ENCODE measurements at regions not wholly inside any gene's neighbourhood (a gene's known extent, or its start where the extent isn't known, plus 50 kb on each side); places are given as distances from the start of the nearest gene placed in this dataset.

GRCh38 chr7:69411466-69411865 is 186.8 kb upstream of the AUTS2 start:
- DNase-seq (no peak), ATAC-seq (ENCODE audit: low read depth) (no peak)
- Histone ChIP-seq H2BK5ac (ENCODE audit: low read depth, low read length, poor library complexity, severe bottlenecking) (no peak overlapping the region), H3K9me1 (ENCODE audit: insufficient read depth, low read length) (no peaks in the 10 kb centered on the region), H3K18ac (ENCODE audit: low read depth, low read length) (no peak overlapping the region), H3K14ac (replicated peaks; ENCODE audit: low read depth, low read length) (no peak overlapping the region), H3K4me1 (ENCODE audit: control insufficient read depth, insufficient read depth, low read length) (no peaks in the 10 kb centered on the region), H2AK9ac (replicated peaks; ENCODE audit: low read depth, low read length, poor library complexity) (no peak overlapping the region), H3K23ac (ENCODE audit: low read depth, low read length) (no peak overlapping the region), H3K4me3 (ENCODE audit: insufficient read depth, low read depth, low read length) (no peak overlapping the region), H4K5ac (ENCODE audit: low read depth, low read length) (no peak overlapping the region), H3K27ac (ENCODE audit: insufficient read depth, low read length) (no peak overlapping the region), H3K4me2 (ENCODE audit: low read depth, low read length) (no peak overlapping the region), H3K27me3 (ENCODE audit: control insufficient read depth, insufficient read depth, low read length) (no peaks in the 10 kb centered on the region), H4K8ac (ENCODE audit: low read depth in 2 of 2, low read length in 2 of 2) (no peak overlapping the region), H2BK20ac (ENCODE audit: low read depth, low read length) (no peak overlapping the region), H2AK5ac (ENCODE audit: low read depth, low read length) (no peak overlapping the region), H3K56ac (ENCODE audit: extremely low read depth, insufficient read depth, low read length) (no peak overlapping the region), H3K36me3 (ENCODE audit: control insufficient read depth, insufficient read depth, low read length) (no peaks in the 10 kb centered on the region), H2BK120ac (ENCODE audit: low read depth, low read length) (no peak overlapping the region), H4K20me1 (ENCODE audit: insufficient read depth, low read length) (no peaks in the 10 kb centered on the region), H3K9me3 (ENCODE audit: control insufficient read depth, insufficient read depth, low read length) (peaks cover 13% of the 10 kb centered on the region), H2BK15ac (ENCODE audit: low read depth, low read length) (no peak overlapping the region), H3K79me1 (ENCODE audit: low read depth in 1 of 2, low read length in 2 of 2) (no peaks in the 10 kb centered on the region), H4K91ac (ENCODE audit: insufficient read depth, low read depth, low read length) (no peak overlapping the region), H3K4ac (ENCODE audit: low read depth, low read length) (no peak overlapping the region), H3K9ac (ENCODE audit: low read depth, low read length) (no peak overlapping the region), H2AFZ (replicated peaks; ENCODE audit: low read length, poor library complexity) (no peak overlapping the region)
- WGBS, 2 experiments (ENCODE audit: extremely low coverage in 2 of 2, insufficient read length in 1 of 2): 63% methylated on average over 3 of the region's 8 CpGs; no CpG with 5 or more reads in 1 of the 2 experiments
- ChIA-PET POLR2A (ENCODE audit: unreplicated experiment) (no interaction called here), CTCF (no interaction called here)
- dilution Hi-C loops (cut with HindIII; ENCODE audit: low sequenced_read_pairs, unreplicated experiment): no loop called here
- intact Hi-C loops (cut with micrococcal nuclease): no loop called here
- no peak for TF ChIP-seq CTCF (conservative IDR thresholded peaks at IDR 0.05; ENCODE audit: low read depth, low read length)
- no peak for TF ChIP-seq MXI1 (IDR thresholded peaks at IDR 0.05; ENCODE audit: borderline replicate concordance, low read depth, low read length)
- no peak for TF ChIP-seq NFE2L2 (IDR thresholded peaks at IDR 0.05; ENCODE audit: low read depth, low read length)
- TF ChIP-seq, protein P1, sequence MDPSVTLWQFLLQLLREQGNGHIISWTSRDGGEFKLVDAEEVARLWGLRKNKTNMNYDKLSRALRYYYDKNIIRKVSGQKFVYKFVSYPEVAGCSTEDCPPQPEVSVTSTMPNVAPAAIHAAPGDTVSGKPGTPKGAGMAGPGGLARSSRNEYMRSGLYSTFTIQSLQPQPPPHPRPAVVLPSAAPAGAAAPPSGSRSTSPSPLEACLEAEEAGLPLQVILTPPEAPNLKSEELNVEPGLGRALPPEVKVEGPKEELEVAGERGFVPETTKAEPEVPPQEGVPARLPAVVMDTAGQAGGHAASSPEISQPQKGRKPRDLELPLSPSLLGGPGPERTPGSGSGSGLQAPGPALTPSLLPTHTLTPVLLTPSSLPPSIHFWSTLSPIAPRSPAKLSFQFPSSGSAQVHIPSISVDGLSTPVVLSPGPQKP (IDR thresholded peaks at IDR 0.05; ENCODE audit: borderline replicate concordance, low read depth, low read length): no peak
- no peak for TF ChIP-seq BHLHE40 (IDR thresholded peaks at IDR 0.05; ENCODE audit: low read depth, low read length)
- no peak for TF ChIP-seq RFX5 (IDR thresholded peaks at IDR 0.05; ENCODE audit: low read depth, low read length)
- no peak for TF ChIP-seq POLR2A (IDR thresholded peaks at IDR 0.05; ENCODE audit: low read depth, low read length)
- TF ChIP-seq, protein P2, sequence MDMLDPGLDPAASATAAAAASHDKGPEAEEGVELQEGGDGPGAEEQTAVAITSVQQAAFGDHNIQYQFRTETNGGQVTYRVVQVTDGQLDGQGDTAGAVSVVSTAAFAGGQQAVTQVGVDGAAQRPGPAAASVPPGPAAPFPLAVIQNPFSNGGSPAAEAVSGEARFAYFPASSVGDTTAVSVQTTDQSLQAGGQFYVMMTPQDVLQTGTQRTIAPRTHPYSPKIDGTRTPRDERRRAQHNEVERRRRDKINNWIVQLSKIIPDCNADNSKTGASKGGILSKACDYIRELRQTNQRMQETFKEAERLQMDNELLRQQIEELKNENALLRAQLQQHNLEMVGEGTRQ (IDR thresholded peaks at IDR 0.05; ENCODE audit: low read depth, low read length): no peak
- TF ChIP-seq MAFK (IDR thresholded peaks at IDR 0.05; ENCODE audit: low read depth, low read length): no peak
- no peak for TF ChIP-seq CEBPB (IDR thresholded peaks at IDR 0.05; ENCODE audit: low read depth, low read length)
- TF ChIP-seq RAD21 (IDR thresholded peaks at IDR 0.05; ENCODE audit: low read length): no peak
- no peak for TF ChIP-seq CHD1 (IDR thresholded peaks at IDR 0.05; ENCODE audit: low read depth, low read length)
- TF ChIP-seq RCOR1 (IDR thresholded peaks at IDR 0.05; ENCODE audit: insufficient replicate concordance, low read length): no peak
- no peak for TF ChIP-seq MAZ (IDR thresholded peaks at IDR 0.05; ENCODE audit: borderline replicate concordance, low read depth, low read length)
- TF ChIP-seq SMC3 (IDR thresholded peaks at IDR 0.05; ENCODE audit: low read depth, low read length): no peak
- TF ChIP-seq FOS (IDR thresholded peaks at IDR 0.05; ENCODE audit: low read depth, low read length): no peak
- BruUV-seq (replicated peaks): no TSS peak
- in situ Hi-C loops (cut with MboI; ENCODE audit: low sequenced_read_pairs): no loop called here

Measured in IMR-90 (cell line).